ENCODE measurements at regions not wholly inside any gene's neighbourhood (a gene's known extent, or its start where the extent isn't known, plus 50 kb on each side); places are given as distances from the start of the nearest gene placed in this dataset.

DNA sequence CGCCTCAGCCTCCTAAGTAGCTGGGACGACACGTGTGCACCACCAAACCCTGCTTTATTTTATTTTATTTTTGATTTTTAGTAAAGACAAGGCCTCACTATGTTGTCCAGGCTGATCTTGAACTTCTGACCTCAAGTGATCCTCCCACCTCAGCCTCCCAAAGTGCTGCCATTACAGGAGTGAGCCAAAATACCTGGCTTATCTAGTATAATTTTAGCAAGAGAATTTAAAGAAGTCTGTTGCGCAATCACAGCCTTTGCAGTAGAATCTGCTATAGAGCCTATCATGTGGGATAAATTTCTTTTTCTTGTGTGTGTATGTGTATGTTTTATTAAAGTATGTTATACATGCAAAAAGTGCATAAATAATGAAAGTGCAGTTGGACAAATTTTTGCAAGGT lies 92.1 kb upstream of the ANKEF1 start:
- Mint-ChIP-seq H3K4me1 (ENCODE audit: low read depth) (no peaks in the 10 kb centered on the region), H3K36me3 (ENCODE audit: low read depth) (no peaks in the 10 kb centered on the region), H3K9me3 (no peaks in the 10 kb centered on the region), H3K27ac (no peak overlapping the region), H3K27me3 (ENCODE audit: low read depth) (no peaks in the 10 kb centered on the region), H3K4me3 (ENCODE audit: low read depth) (no peak overlapping the region)
- intact Hi-C loops (cut with micrococcal nuclease), result no loop called here
- DNase-seq (ENCODE audit: low spot score), result no peak

DNA sequence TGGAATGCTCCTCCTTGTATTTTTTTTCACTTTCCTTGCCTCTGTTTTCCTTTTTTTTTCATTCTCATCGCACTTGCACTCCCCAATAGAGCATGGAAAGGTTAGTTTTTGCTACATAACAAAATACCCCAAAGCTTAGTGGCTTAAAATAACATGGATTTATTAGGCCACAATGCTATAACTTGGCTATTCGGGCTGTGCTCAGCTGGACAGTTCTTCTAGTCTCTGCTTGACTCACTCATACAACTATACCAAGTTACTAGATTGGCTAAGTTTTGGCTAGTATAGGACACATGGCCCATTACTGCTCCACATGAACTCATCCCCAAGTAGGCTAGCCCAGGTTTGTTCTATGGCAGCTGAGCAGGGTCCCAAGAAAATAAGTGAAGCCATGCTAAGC lies 94.5 kb upstream of the ANKEF1 start:
- H3K27me3 Mint-ChIP-seq (ENCODE audit: low read depth), result no peaks in the 10 kb centered on the region

DNA sequence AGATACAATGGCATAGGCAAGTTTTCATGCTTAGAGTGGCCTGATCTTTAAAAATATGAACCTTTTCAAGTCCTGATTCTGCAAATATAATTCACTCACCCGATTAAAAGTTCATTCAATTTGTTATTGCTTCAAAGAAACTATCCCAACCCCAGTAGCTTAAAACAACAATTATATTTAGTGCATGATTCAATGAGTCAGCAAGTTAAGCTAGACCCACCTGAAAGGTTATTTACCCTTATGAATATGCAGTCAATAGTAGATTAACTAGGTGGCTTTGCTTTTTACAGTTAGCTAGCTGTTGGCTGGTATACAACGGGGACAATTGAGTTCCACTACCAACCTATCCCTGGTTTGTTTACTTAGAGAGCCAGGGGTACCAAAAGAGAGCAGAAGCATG lies 95.6 kb upstream of the ANKEF1 start:
- Mint-ChIP-seq H3K9me3 (no peaks in the 10 kb centered on the region), H3K4me1 (ENCODE audit: low read depth) (no peaks in the 10 kb centered on the region), H3K36me3 (ENCODE audit: low read depth) (no peaks in the 10 kb centered on the region), H3K4me3 (ENCODE audit: low read depth) (no peak overlapping the region), H3K27ac (no peak overlapping the region), H3K27me3 (ENCODE audit: low read depth) (no peaks in the 10 kb centered on the region)
- DNase-seq (ENCODE audit: low spot score), result no peak
- intact Hi-C loops (cut with micrococcal nuclease), result no loop called here

More for the DNA sequence above, 94.5 kb upstream of the ANKEF1 start:
- no peaks in the 10 kb centered on the region for H3K36me3 Mint-ChIP-seq (ENCODE audit: low read depth)
- H3K9me3 Mint-ChIP-seq, result no peaks in the 10 kb centered on the region
- no peak overlapping the region for H3K4me3 Mint-ChIP-seq (ENCODE audit: low read depth)
- intact Hi-C loops (cut with micrococcal nuclease), result no loop called here
- H3K4me1 Mint-ChIP-seq (ENCODE audit: low read depth), result no peaks in the 10 kb centered on the region
- DNase-seq (ENCODE audit: low spot score), result no peak
- H3K27ac Mint-ChIP-seq, result no peak overlapping the region

GRCh38 chr20:9935285-9935684 lies 96.4 kb upstream of the PAK5 start:
- H3K27me3 Mint-ChIP-seq (ENCODE audit: low read depth), result no peaks in the 10 kb centered on the region
- H3K4me1 Mint-ChIP-seq (ENCODE audit: low read depth), result no peaks in the 10 kb centered on the region
- intact Hi-C loops (cut with micrococcal nuclease), result no loop called here
- no peak overlapping the region for H3K4me3 Mint-ChIP-seq (ENCODE audit: low read depth)
- no peak overlapping the region for H3K27ac Mint-ChIP-seq
- DNase-seq (ENCODE audit: low spot score), result no peak
- H3K36me3 Mint-ChIP-seq (ENCODE audit: low read depth), result no peaks in the 10 kb centered on the region
- H3K9me3 Mint-ChIP-seq, result no peaks in the 10 kb centered on the region

GRCh38 chr20:9930142-9930541 lies 91.3 kb upstream of the PAK5 start:
- Mint-ChIP-seq H3K27ac (no peak overlapping the region), H3K36me3 (ENCODE audit: low read depth) (no peaks in the 10 kb centered on the region), H3K4me3 (ENCODE audit: low read depth) (no peak overlapping the region), H3K4me1 (ENCODE audit: low read depth) (no peaks in the 10 kb centered on the region), H3K9me3 (no peaks in the 10 kb centered on the region), H3K27me3 (ENCODE audit: low read depth) (no peaks in the 10 kb centered on the region)
- intact Hi-C loops (cut with micrococcal nuclease), result no loop called here
- DNase-seq (ENCODE audit: low spot score), result no peak

DNA sequence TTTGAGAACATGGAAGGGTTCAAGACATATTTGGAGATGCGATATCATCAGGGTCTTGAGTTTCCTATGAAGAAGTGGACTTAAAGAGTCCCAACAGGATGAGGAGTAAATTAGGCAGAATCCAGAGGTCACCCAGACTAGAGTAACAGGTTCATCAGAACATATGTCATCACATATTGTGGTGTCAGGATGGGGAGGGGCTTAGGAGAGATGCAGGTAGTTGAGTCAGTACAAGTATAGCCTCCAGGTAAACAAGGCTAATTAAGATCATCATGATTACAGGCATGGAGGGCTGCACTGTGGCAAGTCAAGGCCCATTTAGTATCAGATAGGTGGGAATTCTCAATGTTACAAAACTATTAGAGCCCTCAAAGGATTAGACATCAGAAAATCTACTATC lies 90.1 kb upstream of the PAK5 start:
- no peak overlapping the region for H3K27ac Mint-ChIP-seq
- no peaks in the 10 kb centered on the region for H3K36me3 Mint-ChIP-seq (ENCODE audit: low read depth)
- intact Hi-C loops (cut with micrococcal nuclease), result no loop called here
- H3K4me1 Mint-ChIP-seq (ENCODE audit: low read depth), result no peaks in the 10 kb centered on the region
- no peaks in the 10 kb centered on the region for H3K9me3 Mint-ChIP-seq
- no peaks in the 10 kb centered on the region for H3K27me3 Mint-ChIP-seq (ENCODE audit: low read depth)
- DNase-seq (ENCODE audit: low spot score), result no peak
- H3K4me3 Mint-ChIP-seq (ENCODE audit: low read depth), result no peak overlapping the region

DNA sequence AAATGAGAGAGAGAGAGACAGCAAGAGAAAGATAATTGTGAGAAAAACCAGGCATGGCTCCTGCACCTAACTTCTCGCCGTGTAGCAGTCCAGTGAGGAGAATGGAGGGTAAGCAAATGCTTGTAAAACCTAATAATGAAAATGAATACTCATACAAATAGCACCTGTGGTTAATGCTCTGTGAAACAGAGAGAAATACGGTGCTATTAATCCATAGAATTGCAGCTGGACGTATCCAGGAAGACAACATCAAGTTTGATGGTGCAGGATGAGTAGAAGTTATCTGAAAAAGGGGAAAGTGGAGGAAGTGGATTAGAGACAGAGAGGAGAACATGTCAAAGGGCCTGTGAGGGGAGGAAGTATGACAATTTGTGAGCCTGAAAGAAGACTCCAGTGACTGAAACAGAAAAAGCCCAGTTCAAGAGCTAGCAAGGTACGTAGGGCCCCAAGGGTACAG lies 89.4 kb upstream of the PAK5 start:
- Mint-ChIP-seq H3K27me3 (ENCODE audit: low read depth) (no peaks in the 10 kb centered on the region), H3K4me1 (ENCODE audit: low read depth) (no peaks in the 10 kb centered on the region), H3K36me3 (ENCODE audit: low read depth) (no peaks in the 10 kb centered on the region), H3K4me3 (ENCODE audit: low read depth) (no peak overlapping the region), H3K27ac (no peak overlapping the region), H3K9me3 (no peaks in the 10 kb centered on the region)
- no peak for DNase-seq (ENCODE audit: low spot score)
- intact Hi-C loops (cut with micrococcal nuclease), result no loop called here

- Mint-ChIP-seq H3K27ac (no peak overlapping the region), H3K27me3 (ENCODE audit: low read depth) (no peaks in the 10 kb centered on the region), H3K36me3 (ENCODE audit: low read depth) (no peaks in the 10 kb centered on the region), H3K4me3 (ENCODE audit: low read depth) (no peak overlapping the region), H3K9me3 (no peaks in the 10 kb centered on the region), H3K4me1 (ENCODE audit: low read depth) (no peaks in the 10 kb centered on the region)
- no peak for DNase-seq (ENCODE audit: low spot score)
- intact Hi-C loops (cut with micrococcal nuclease), result no loop called here
These were observed 88.3 kb upstream of the PAK5 start for GRCh38 chr20:9927224-9927623.

DNA sequence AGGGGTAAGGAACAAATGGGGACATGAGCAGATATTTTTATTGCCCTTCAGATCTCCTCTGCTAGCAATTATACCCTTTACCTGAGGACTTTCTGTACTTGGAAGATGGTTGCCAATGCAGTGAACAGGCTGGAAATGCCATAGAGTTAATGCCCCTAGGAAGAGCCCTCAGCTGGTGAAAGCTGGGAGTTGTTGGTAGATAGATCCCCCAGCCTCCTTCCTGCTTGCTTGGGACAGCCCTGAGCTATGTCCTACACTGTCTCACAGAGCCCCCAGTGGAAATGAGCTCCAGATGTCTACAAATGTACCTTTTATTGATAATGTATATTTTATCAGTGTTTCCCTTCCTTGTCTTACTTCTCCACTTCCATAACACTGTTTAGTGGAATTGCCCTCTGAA lies 87.6 kb upstream of the PAK5 start:
- no peak for DNase-seq (ENCODE audit: low spot score)
- H3K4me3 Mint-ChIP-seq (ENCODE audit: low read depth), result no peak overlapping the region
- intact Hi-C loops (cut with micrococcal nuclease), result no loop called here
- H3K4me1 Mint-ChIP-seq (ENCODE audit: low read depth), result no peaks in the 10 kb centered on the region
- H3K27me3 Mint-ChIP-seq (ENCODE audit: low read depth), result no peaks in the 10 kb centered on the region
- H3K27ac Mint-ChIP-seq, result no peak overlapping the region
- no peaks in the 10 kb centered on the region for H3K9me3 Mint-ChIP-seq
- H3K36me3 Mint-ChIP-seq (ENCODE audit: low read depth), result no peaks in the 10 kb centered on the region

- Mint-ChIP-seq H3K27me3 (ENCODE audit: low read depth) (no peaks in the 10 kb centered on the region), H3K27ac (no peak overlapping the region), H3K4me3 (ENCODE audit: low read depth) (no peak overlapping the region), H3K9me3 (no peaks in the 10 kb centered on the region), H3K36me3 (ENCODE audit: low read depth) (no peaks in the 10 kb centered on the region), H3K4me1 (ENCODE audit: low read depth) (no peaks in the 10 kb centered on the region)
- intact Hi-C loops (cut with micrococcal nuclease), result no loop called here
- no peak for DNase-seq (ENCODE audit: low spot score)
These were observed 87.1 kb upstream of the PAK5 start for GRCh38 chr20:9926007-9926406.

DNA sequence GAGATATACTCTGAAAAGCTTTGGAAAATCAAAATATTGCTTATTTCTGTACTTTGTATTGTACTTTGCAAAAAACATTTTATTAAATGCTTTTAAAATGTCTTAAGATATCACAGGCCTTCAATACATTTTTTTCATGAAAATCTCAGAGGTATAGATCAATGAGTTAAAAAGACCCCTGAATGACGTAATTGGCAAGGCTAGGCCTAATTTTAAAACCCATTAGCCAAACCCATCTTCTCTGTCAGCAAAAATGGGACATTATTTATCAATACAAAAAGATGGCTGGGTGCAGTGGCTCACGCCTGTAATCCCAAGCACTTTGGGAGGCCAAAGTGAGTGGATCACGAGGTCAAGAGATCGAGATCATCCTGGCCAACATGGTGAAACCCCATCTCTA lies 84.8 kb upstream of the PAK5 start:
- Mint-ChIP-seq H3K4me1 (ENCODE audit: low read depth) (no peaks in the 10 kb centered on the region), H3K27ac (no peak overlapping the region), H3K9me3 (no peaks in the 10 kb centered on the region), H3K27me3 (ENCODE audit: low read depth) (no peaks in the 10 kb centered on the region), H3K36me3 (ENCODE audit: low read depth) (no peaks in the 10 kb centered on the region), H3K4me3 (ENCODE audit: low read depth) (no peak overlapping the region)
- intact Hi-C loops (cut with micrococcal nuclease), result no loop called here
- DNase-seq (ENCODE audit: low spot score), result no peak

DNA sequence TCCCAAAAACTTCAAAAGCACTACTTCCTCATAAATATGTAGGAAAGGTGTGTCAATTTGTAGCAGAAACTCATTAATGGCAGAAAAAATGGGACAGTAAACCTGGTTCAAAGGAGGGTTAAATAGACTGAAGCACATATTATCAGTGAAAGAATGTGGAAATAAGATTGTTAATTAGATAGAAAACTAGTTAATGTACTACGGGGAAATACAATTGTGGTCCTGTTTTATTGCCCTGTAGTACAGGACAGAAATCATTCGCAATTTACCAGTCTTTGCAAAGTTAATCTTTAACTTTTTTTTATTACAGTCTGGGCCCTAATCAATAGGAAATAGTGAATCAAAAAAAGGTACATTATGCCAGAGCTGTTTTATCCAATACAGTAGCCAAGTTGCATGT lies 82.0 kb upstream of the PAK5 start:
- intact Hi-C loops (cut with micrococcal nuclease), result no loop called here
- H3K27ac Mint-ChIP-seq, result no peak overlapping the region
- H3K36me3 Mint-ChIP-seq (ENCODE audit: low read depth), result no peaks in the 10 kb centered on the region
- peaks cover 2% of the 10 kb centered on the region for H3K27me3 Mint-ChIP-seq (ENCODE audit: low read depth)
- H3K4me3 Mint-ChIP-seq (ENCODE audit: low read depth), result no peak overlapping the region
- no peaks in the 10 kb centered on the region for H3K4me1 Mint-ChIP-seq (ENCODE audit: low read depth)
- H3K9me3 Mint-ChIP-seq, result no peaks in the 10 kb centered on the region
- no peak for DNase-seq (ENCODE audit: low spot score)

GRCh38 chr20:9919271-9920014 lies 80.6 kb upstream of the PAK5 start:
- Mint-ChIP-seq H3K4me3 (ENCODE audit: low read depth) (no peak overlapping the region), H3K27me3 (ENCODE audit: low read depth) (peaks cover 2% of the 10 kb centered on the region), H3K36me3 (ENCODE audit: low read depth) (no peaks in the 10 kb centered on the region), H3K9me3 (no peaks in the 10 kb centered on the region), H3K27ac (no peak overlapping the region), H3K4me1 (ENCODE audit: low read depth) (no peaks in the 10 kb centered on the region)
- intact Hi-C loops (cut with micrococcal nuclease), result no loop called here
- no peak for DNase-seq (ENCODE audit: low spot score)

- Mint-ChIP-seq H3K4me1 (ENCODE audit: low read depth) (no peaks in the 10 kb centered on the region), H3K27me3 (ENCODE audit: low read depth) (peaks cover 2% of the 10 kb centered on the region), H3K27ac (no peak overlapping the region), H3K4me3 (ENCODE audit: low read depth) (no peak overlapping the region), H3K36me3 (ENCODE audit: low read depth) (no peaks in the 10 kb centered on the region), H3K9me3 (no peaks in the 10 kb centered on the region)
- intact Hi-C loops (cut with micrococcal nuclease), result no loop called here
- no peak for DNase-seq (ENCODE audit: low spot score)
These were observed 79.5 kb upstream of the PAK5 start for GRCh38 chr20:9918348-9918747.
